NCI-H2029 (cell line): ENCODE measurements at regions not wholly inside any gene's neighbourhood (a gene's known extent, or its start where the extent isn't known, plus 50 kb on each side); places are given as distances from the start of the nearest gene placed in this dataset.

ENCODE experiments used
- DNase-seq: peaks from one replicate; lab custom pipeline; 2025; lab: John Stamatoyannopoulos, UW

DNA sequence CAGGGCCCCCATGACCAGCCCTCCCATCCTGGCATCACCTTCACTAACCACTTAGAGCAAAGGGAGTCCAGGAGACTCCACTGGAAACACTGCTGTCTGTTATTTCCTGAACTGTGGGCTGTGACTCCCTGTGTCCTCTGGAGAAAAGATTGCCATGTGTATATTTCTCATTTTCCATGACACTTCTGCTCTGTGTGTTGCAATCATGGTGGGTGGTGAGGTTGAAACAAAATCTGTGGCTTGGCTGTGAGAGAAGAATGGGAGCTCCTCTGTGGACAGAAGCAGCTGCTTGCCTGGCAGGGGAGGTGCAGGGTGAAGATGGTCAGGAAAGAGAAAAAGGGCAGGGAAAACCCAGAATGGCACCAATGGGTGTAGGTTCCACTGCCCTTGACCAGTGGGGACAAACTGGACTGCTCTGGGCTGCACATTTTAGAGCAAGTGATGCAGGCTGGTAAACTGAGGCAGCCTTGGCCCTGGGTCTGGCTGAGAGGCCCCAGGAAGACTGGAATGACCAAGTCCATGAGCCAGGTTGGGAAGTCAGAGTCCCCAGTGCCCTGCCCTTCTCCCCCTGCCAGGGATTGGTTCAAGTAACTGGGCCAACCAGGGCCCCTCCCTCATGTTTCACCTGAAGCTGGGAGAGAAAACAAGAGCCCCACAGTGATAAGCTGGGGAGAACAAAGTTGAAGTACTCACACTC lies 314.3 kb downstream of the C16orf95 start:
- no peak for DNase-seq

DNA sequence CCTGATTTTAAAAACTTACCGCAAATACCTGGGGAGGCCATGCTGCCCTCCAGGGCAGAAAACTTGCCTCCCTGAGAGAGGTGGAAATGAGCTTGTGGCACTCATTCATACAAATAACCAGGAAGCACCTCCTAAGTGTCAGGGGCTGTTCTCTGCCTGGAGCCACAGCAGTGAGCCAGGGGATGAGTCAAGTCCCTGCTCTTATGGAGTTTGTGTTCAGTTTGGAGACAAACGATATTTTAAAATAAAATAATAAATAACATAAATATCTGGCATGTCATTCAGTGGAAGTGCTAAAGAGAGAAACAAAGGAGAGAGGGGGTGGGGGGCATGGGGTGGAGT lies 313.8 kb downstream of the C16orf95 start:
- no peak for DNase-seq

DNA sequence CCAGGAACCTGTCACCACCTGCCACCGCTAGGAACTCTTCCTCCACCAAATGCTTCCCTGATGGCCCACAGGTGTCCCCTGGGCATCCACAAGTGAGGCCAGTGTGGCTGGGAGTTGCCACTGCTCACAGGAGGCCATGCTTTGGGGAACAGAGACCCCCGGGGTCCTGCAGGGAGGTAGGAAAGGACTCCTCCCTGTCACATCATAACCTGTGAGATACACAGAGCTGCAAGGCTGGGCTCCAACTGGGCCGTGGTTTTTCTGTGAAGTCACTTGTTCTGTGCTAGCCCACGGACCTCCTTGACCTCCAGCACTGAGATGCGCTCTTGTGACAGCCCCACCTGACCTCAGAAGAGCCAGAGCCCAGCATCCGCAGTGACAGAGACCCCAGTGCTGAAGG lies 311.2 kb downstream of the C16orf95 start:
- DNase-seq, result no peak

DNA sequence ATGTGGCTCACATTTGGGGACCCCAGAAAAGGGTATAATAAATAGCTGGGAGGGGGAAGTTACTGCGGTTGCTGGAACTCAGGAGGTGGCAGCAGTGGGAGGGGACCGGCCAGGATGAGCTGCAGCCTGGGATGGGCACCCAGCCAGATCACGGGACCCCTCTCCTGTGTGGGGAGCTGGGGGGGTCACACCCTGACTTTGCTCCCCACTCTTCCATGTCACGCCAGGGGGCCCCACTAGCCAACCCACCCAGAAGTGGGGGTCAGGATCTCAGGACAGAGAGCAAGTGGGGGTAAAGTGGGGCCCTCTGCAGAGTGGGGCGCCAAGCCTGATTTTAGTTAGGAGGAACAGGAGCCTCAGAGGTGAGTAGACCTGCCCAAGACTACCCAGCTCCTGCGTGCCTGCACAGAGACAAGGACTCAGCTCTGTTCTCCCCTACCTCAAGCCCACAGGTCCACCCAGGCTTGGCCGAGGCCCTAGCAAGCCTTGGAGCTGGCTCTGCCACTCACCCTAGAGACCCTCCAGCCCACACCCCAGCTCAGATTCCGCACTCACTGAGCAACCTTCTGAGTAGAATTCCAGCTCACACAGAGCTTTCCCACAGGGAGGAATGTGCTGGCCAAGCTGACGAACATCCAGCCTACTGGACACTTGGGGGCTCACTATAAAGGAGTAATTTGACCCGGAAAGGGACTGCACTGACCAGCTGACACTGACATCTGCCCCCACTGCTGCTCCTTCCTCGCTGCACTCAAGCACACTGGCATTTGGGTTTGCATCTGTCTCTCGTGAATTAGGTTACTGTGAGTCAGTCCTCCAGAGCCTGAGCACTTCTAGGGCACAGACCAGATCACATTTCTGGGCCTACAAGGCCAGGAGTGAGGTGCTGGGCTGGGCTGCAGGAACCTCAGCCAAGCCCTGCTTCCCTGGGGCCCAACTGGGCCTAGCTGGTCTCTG lies 310.1 kb downstream of the C16orf95 start:
- no peak for DNase-seq

DNA sequence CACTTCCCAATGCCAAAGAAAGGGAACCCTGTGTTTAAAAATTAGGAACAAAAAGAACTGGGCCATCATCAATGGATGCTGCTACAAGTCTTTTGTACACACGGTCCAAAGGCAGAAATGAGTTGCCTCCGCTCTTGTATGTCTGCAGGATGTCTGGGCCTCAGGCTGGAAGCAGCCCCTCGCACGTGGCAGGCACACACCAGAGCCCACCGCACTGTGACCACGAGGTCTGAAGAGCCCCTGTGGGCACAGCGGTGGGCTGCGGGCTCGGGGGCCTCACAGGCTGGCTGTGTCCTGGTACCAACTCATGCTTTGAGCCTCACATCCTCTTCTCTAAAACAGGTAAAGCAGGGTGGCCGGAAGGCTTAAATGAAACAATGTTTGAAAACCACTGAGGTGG lies 309.3 kb downstream of the C16orf95 start:
- DNase-seq, result no peak

DNA sequence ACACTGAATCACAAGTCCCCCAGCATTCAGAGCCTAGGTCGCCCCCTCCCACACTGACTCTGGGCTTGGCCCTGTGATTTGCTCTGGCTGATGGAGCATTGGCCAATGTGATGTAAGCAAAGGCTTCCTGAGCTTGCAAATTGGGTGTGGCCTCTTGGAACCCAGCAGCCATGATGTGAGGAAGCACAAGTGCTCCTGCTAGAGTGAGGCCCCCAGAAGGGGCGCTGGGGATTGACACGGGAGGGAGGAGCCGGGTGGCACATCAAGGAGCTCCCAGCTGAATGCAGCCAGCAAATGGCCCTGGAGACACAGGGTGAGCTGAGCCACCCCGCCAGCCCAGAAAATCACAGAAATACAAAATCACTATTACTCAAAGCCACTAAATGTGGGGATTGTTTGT lies 308.5 kb downstream of the C16orf95 start:
- no peak for DNase-seq

- DNase-seq, result no peak
Observed at GRCh38 chr16:87012954-87013938, 303.9 kb downstream of the C16orf95 start.

GRCh38 chr16:87014112-87014511 lies 303.1 kb downstream of the C16orf95 start:
- no peak for DNase-seq

DNA sequence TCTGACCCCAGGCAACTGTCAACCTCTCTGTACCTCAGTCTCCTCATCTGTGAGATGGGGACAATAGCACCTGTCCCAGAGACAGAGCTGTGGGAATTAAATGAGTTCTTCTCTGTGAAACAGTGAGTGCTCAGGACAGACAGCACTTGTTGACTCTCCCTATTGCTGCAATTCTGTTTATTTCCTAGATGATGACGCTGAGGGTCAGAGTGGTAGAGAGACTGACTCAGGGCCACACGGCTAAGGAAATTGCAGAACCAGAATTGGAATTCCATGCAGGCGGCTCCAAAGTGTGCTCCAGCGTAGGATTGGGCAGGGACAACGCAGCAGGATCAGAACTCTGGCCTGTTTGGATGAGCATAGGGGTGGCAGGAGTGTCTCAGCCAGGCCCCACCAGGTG lies 302.2 kb downstream of the C16orf95 start:
- DNase-seq, result no peak

DNA sequence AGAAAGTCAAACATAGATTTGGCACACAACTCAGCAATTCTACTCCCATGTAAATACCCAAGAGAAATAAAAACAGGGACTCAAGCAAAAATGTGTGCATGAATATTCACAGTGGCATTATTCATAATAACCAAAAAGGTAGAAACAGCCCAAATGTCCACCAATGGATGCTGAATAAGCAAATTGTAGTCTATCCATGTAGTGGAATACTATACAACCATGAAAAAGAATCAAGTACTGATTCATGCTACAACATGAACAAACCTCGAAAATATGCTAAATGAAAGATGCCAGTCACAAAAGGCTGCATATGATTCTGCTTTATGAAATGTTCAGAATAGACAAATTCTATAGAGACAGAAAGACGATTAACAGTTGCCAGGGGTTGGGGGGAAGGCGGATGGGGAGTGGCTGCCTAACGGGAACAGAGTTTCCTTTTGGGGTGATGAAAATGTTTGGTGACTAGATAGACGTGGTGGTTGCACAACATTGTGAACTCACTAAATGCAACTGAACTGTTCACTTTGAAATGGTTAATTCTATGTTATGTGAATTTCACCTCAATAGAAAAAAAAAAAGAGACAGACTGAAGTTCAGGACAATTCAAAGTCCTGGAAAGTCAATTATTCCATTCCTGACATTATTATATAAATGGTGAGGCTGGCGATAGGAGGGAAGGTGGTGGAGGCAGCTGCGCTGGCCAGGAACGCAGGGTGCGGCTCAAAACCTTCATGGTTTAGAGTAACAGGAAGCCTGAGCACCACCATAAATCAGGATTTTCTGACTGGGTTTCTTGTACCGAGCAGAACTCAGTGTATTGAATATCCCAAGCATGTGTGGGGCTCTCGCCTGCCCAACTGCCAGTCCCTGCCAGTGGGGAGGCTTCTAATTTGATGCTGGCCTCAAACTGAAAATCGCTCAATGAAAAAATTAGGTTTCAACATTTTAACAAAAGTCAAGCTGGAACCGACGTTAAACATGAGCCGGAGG lies 300.9 kb downstream of the C16orf95 start:
- DNase-seq, result no peak

GRCh38 chr16:87017371-87018012 lies 299.7 kb downstream of the C16orf95 start:
- no peak for DNase-seq

GRCh38 chr16:87025676-87026075 lies 291.5 kb downstream of the C16orf95 start:
- DNase-seq, result no peak

GRCh38 chr16:87027056-87027616 lies 290.1 kb downstream of the C16orf95 start:
- no peak for DNase-seq

GRCh38 chr16:87028481-87029320 lies 288.5 kb downstream of the C16orf95 start:
- DNase-seq, result no peak

GRCh38 chr16:87032554-87032953 lies 284.6 kb downstream of the C16orf95 start:
- DNase-seq, result no peak

DNA sequence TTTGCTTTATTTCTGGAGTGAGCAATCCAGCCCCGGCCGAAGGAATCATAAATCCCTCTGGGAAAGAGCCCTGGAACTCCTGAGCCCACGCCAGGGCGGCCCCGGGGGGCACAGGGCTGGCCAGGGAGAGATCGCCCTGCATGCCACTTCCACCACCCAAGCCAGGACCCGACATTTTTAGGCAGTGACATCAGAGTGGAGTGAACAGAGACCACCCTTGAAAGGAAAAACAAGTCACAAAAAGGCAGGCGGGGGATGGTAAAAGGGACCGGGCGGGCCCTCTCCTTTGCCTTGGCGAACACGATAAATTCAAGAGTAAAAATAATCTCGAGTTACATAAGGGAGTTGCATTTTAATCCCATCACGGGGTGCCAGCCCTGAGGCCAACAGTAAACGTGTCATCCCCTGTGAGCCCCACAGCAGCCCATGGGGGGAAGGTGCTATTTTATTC lies 284.1 kb downstream of the C16orf95 start:
- DNase-seq, result no peak

- DNase-seq, result no peak
Observed at GRCh38 chr16:87033541-87034300, 283.5 kb downstream of the C16orf95 start.

DNA sequence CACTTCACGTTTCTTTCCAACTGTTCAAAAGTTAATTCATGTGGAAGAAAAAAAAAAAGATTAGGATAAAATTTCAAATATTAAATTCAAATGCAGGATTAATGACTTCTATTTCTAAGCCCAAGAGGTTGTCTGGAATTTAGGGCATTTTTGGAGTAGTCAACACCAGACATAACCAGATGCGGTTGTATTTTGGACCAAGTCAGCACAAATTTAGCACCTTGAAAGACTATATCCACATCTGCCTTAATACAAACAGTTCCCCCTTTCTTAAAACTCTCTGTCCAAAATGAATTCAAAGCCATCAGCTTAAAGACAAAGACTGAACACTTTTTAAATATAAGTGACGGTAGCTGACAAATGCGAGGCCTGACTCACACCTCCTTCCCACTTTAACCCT lies 282.9 kb downstream of the C16orf95 start:
- DNase-seq, result no peak
